Superior temporal gyrus (tissue), 1 donor: ENCODE measurements at regions not wholly inside any gene's neighbourhood (a gene's known extent, or its start where the extent isn't known, plus 50 kb on each side); places are given as distances from the start of the nearest gene placed in this dataset.
"Not testable (repeated sequence)": the region's sequence is repeated elsewhere in the genome, so short reads cannot be mapped to it uniquely, and the experiment has no call there.

ENCODE experiments used
- DNase-seq: peaks from one replicate; pipeline ENCODE4 v3.0.0-alpha.2; 2016; ENCODE audit errors: extremely low spot score

DNA sequence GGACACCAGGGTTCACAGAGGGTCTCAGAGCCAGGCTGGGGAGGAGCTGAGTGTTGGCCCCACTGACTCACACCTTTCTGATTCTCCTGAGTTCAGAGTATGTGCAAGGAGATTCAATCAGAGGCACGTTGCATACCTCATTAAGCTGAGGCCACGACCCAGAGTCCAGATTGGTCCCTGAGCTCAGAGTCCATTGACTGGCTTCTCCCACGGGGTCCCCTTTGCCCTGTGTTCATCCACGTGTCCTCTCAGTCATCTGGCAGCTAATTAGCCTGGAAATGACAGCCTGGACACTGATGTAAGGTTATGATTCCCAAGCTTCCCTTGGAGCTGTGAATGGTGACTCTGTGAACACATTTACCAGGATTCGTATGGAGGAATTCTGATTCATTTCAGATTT is 267.2 kb downstream of the SH3BP4 start:
- no peak for DNase-seq

DNA sequence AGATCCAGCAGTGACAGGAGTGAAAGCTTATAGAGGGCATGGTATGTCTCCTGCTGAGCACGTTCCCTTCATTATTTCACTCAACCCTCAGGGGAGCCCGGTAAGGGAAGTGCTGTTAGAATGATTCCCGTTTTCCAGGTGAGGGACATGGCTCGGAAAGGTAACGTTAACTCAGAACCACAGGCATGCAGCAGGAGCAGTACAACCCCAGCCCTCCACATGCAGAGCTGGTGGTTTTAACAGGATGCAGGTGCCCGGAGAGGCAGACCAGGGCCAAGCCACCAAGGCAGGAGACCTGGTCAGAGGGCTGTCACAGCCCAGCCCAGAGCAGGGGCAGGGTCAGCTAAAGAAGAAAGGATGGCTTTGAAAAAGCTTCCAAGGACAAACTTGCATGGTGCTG is 268.5 kb downstream of the SH3BP4 start:
- no peak for DNase-seq

DNA sequence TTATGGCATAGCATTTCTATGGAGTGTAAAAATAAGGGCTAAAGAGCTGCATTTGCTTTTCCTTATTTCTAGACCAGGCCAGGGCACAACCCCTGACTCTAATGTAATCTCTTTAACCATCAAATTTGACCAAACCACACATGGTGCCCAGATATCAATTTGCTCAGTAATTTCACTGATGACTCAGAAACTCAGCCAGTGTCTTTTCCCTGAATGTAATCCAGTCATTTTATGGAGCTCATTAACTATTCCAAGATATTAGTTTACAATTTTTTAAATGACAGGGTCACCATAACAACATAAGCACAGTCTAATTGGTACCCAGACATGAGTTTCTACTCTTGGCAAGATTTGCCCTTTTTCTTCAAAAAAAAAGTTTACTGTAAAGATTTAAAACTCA is 270.8 kb upstream of the AGAP1 start:
- no peak for DNase-seq

DNA sequence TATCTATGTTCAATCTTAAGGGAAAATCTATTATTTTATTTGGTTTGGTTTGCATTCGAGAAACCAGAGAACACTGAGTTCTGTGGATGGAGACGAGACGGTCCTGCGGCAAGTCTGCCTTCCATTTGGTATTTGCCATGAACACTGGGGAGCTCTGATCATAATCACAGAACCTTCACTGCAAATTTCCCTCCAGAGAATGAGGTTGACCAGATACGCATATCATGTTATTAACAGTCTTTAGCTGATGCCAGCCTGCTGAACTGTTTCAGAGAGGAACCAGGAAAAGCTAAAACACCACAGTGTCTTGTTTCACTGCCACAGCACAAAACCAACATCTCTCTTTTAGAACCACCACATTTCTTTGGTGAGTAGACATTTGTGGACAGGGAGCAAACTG is 269.4 kb upstream of the AGAP1 start:
- DNase-seq: no peak

DNA sequence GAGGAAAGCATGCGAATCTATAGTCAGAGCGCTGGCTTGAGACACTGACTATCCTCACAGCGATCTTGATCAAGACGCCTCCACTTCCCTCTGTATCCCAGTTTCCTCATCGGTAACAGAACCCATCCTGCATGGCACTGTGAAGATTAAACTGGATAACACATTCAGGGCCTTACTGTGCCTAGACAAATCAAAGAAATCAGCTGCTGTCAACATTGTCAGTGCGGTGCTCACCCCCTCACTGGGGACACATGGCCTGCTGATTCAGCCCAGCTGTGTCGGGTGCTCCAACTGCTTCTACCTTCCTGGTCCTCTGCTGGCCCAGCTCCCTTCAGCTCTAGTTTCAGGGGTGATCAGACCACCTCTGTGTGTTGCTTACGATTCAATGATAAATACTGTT is 268.6 kb upstream of the AGAP1 start:
- no peak for DNase-seq

DNA sequence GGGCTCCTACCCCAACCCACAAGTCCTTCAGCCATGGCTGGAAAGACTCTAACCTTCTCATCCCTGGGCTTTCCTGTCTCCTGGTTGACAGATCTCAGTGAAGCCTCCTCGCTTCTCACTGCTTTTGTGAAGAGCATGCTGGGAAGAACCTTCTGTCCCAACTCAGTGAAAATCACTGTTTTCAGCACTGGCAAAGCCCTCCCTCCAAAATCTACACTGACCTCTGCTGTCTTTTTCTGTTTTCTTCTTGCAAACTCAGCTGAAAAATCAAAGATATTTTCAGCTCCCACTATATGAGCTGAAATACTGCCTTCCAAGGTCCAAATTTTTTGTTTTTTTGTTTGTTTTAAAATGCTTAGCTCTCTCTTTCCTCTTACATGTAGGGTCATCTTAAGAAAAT is 266.3 kb upstream of the AGAP1 start:
- DNase-seq: peak; percentile 59

DNA sequence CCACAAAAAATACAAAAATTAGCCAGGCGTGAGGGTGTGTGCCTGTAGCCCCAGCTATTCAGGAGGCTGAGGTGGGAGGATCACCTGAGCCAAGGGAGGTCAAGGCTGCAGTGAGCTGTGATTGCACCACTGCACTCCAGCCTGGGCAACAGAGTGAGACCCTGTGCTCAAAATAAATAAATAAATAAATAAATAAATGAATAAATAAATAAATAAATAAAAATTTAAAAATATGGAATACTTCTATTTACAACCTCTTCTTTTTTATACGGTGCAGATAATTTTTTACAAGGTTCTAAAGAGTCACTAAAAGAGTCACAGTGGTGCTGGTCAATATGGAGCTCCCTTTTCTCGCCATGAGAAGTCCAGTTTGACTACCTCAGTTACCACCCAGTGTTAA is 265.4 kb upstream of the AGAP1 start:
- not testable (repeated sequence) for DNase-seq

DNA sequence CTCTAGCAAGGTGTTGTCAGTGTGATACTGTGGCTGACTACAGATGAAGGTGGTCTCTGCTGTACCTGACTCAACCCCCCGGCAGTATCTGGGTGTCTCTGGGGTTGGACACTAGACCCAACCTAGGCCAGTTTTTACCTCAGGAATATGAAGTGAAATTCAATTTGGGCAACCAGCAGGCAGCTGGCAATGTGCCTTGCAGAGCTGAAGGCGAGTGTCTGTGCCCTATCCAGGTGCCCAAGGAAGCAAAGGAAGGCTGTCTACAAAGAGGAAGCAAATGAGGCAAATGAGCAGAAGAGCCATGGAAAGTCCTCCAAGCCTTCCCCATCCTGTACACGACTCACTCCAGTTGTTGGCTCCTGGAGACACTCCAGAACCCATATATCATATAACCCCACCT is 264.6 kb upstream of the AGAP1 start:
- no peak for DNase-seq

DNA sequence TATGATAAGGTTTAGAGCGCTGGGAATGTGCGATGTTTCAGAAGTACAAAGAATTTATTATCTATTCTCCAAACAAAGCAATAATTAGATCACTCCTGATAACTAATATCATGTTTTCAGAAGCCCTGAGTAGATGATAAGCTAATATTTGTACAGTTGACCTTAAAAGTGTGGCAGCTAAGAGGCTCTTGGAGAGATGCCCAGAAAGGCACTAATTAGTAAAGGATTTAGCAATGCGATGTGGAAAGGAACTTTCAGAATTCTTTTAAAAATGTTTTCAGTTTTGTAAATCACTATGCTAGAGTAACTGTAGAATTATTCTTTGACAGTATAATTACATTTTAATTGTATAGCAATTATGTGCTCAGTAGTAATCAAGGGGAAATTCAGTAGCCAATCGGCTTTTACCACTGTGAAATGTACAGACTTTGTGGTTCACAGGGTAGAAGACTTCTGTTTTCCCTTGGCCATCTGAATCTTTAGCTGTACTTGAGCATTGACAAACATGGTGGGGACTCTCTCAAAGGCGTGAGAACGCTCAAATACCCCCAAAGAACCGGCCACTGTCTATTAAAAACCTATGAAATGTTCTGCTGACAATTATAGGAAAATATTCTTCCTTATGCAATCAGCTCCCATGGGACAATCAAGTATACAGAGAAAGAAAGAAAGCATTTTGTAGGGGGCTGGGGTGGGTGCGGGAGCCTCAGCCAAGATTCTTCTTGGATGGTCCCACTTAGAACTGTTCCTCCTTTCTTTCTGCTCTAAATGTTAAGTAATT is 262.8 kb upstream of the AGAP1 start:
- DNase-seq: no peak

DNA sequence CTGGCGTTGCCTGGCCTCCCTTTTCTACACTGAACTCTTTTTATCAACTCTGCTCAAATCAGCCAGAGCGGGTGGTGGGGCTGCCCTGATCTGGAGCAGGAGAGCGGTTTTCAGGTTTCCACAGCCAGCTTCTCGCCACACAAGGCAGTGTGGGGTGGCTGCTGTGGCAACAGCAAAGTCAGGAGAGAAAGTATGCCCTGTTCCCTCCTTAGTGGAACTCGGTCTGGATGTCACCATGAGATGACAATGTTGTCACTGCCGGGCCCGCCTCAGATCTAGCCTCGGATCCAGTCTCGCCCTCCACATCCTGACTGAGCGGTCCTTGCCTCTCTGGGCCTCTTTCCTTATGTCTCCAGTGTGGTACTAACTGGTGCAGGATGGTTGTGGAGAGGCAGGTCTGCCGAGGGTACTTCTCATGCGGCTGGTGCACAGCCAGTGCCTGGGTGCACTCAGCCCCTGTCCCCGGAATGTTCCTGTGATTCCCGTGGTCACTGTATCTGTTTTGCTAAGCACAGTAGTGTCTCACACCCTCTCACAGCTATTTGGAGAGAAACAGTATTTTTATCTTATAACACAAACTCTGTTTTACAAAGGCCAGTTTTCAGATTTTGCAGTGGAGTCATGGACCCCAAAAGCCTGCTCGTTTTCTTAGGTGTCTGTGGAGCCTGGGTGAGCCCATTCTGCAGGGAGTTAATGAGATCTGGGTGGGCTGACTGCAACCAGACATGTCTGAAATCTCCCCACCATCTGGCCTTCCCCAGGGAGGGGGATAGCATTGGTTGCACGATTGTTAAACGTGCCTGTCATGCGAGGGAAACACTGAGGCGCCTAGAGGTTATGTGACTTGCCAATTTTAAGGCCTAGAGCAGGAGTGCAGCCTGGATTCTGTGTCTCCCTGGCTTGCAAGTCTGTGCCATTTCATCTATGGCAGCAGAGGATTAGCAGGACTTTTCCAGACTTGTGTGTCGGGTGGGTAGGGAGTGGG is 261.1 kb upstream of the AGAP1 start:
- DNase-seq: no peak

DNA sequence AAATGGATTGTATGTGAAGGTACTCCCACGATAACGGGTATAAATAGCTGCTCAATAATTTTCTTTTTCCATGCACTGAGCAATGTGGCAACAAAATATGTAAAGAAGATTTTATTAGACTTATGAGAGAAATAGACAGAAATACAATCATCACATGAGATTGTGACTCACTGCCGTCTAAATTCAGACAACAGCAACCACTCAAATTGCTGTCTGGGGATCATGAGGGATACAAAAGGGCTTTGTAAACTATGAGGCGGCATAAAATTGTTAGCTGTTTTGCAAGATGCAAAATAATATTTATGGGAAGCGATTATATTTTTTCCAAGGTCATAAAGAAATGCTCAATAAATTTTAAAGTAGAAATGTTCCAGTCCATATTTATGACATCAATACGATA is 259.1 kb upstream of the AGAP1 start:
- DNase-seq: peak; percentile 66

DNA sequence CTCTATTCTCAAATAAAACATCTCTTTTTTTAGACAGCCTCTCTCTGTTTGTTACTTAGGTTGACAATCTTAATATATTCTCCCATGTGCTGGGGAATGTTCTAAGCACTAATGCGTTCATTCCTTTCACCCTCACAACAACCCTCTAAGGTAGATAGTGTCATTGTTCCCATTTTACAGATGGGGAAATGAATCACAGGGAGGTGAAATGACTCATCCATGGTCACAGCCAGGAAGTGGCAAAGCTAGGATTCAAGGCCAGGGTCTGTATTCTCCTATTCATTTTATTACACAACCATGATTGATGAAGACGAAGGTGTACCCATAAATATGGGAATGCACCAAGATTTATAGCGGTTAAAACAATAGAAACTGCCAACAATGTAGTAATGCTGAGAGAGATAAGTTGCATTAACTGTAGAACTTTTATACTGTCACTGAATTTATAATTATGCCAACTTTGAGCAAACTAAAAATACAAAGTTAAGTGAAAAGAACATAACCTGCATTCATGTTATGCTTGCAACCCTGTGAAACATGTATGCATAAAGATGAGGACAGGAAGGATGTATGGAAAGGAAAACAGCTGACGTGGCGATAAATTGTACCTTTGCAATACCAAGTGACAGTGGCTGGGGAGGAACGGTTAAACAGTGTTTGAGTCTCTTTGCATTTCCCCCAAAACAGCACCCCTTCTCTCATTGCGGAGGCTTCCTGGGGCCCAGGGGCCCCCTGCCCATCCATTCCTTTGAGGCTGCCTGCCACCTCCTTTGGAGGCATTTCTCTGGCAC is 257.7 kb upstream of the AGAP1 start:
- DNase-seq: no peak

DNA sequence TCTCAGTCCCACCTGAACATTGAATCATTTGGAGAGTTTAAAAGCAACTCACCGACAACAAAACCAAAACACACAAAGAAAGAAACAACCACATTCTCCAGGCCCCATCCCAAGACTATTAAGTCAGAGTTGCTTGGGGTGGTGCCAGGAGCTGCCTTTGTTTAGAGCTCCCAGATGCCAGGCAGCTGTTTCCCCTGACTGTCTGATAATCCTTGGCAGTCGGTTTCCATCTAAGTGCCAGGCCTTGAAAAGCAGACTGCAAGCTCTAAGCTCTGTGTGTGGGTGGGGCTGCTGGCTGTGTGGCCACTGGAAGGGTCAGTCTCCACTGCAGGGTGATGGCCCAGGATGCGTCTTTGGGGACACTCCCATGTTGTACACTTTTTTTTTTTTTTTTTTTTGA is 255.3 kb upstream of the AGAP1 start:
- peak; percentile 65 for DNase-seq

DNA sequence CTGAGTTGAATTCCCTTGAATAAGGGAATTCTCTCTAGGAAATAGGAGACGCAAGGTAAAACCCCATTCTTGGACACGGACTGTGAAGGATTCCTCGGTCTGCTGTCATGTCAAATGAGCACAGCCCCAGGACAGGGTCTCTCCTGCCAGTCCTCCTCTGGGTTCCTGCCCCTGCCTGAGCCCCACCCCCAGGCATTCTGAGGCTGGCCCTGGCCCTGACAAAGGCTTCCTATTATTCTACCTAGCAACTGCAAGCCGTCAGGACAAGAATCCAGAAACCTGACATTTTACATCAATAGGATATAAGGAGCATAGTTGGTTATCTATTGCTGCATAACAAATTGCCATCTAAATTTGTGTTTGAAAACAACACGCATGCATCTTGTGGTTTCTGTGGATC is 253.3 kb upstream of the AGAP1 start:
- DNase-seq: no peak

DNA sequence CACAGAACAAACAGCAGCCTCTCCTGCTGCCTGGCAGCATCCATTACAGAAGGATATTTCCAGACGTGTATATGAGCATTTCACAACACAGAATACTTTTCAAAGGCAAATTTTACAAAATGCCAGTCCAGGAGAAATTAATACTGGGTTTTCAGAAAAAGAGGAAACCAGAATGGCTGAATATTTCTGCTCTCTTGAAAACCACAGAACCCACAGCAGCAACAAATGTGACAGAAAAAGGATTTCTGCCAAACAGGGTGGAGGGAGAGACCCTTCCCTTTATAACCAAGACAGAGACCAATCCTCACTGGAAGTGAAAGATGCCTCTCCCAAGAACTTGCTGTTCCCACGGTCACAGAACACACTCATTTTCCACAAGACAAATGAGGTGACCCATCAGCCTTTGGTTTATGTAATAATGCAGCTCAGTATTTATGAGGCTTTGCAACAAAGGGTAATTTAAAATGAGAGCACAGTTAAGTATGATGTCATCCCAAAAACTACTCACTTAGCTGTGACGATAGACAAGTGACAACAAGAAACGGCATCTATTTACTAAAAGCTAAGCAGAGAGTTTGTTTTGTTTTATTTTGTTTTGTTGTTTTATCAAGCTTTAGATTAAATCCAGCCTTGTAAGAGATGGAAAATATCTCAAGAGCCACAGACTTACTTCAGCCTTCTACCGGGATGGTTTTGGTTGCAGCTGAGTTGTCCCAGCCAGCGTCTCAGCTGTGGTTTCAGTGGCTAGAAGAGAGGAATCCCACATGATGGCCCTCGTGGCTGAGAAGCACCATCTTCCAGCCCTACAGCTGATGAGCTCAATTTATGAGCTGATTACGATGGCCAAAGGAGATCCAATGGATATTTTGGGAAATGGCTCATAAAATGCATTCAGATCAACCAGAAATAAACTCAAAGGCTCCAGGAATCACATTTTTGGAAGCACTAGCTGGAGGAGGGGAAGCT is 249.3 kb upstream of the AGAP1 start:
- peak; percentile 47 for DNase-seq

DNA sequence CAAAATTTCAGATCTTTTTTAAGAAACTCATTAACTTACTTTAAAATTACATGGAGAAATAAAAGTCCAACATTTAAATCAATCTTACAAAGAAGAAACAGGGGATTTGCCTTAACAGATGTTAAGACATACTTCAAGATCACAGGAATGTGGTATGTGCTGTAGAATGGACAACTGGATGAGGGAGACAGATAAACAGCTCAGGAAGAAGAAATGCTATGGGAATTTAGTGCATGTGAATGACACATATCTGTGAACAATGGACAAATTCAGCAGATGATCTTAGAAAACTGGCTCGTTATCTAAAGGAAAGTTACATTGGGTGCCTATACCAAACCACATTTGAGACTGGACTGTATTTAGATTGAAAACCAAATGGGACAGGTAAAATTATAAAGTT is 246.8 kb upstream of the AGAP1 start:
- no peak for DNase-seq

DNA sequence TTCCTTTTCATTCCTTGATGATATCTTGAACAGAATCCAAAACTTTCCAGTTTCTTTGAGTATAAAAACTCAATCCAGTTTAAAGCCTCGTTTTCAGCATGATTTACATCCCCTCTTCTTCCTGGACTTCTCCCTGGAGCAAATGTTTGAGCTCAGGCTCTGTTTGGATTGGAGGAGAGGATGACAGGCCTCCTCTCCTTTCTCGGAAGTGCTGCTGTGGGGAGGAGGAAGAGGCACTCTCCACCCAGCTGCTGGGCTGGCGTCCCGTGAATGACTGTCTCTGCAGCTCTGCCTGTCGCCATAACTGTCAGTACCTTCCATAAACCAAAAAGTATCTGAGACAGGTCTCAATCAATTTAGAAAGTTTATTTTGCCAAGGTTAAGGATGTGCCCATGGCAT is 238.2 kb upstream of the AGAP1 start:
- DNase-seq: no peak

DNA sequence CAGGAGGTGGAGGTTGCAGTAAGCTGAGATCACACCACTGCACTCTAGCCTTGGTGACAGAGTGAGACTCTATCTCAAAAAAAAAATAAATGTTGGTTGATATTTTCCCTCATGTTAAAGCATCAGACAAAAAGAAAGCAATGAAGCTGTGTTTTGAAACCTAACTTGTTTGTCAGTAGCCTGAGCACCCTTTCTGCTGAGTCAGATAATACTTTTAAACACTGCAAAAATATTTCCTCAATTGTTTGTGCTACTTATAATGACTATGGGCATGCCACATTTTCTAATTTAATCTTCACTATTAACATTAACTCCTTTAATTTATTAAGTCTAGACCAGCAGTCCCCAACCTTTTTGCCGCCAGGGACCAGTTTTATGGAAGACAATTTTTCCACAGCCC is 236.3 kb upstream of the AGAP1 start:
- no peak for DNase-seq

DNA sequence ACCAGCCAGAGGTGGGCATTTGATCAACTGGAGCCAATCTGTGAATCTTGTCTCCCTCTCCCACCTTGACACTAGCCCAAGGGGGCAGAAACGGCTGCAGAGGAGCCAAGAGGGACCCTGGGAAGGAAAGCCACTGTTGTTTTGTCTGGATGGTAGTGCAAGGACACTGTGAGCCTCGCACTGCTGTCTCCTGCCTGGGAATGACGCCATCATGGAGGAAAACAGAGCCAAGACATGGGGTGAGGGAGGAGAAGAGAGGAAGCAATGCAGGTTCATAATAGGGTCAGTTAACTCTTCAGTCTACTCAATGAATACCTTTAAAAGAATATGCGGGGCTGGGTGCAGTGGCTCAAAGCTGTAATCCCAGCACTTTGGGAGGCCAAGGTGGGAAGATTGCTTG is 231.1 kb upstream of the AGAP1 start:
- no peak for DNase-seq

DNA sequence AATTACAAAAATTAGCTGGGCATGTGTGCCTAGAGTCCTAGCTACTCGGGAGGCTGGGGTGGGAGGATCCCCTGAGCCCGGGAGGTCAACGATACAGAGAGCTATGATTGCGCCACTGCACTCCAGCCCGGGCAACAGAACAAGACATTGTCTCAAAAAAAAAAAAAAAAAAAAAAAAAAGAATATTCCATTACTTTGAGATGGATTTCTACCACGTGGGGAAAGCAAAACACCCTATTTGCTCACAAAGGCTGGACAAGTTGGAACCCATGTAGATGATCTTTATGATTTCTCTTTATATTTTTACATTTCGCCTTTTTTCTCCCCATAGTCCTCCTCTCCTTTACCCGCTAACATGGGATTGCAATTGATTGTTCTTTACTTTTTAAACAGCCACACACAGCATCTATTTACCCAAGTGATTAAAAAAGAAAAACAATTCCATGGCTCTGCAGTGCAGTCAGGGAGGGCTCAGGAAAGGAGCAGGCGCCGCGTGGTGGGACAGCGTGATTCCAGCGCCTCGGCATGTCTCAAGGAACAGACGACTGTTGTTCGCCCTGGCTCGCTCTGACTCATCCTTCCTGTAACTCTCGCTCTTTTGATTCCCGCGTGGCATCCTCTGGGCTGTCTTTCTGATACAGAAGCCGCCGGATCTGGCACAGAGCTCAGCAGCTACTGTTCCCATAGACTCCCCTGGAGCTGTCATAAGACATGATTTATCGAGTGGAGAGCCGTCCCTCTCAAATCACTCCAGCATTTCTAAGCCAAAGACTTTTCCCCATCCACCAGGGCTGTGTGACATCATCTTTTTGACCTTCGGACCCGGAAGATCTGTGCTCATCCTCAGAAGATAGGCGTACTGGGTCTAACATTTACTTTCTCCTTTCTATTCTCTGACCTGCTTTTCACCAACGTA is 230.4 kb upstream of the AGAP1 start:
- peak; percentile 85 for DNase-seq
